Aorta (tissue), 5 donors: ENCODE measurements at regions not wholly inside any gene's neighbourhood (a gene's known extent, or its start where the extent isn't known, plus 50 kb on each side); places are given as distances from the start of the nearest gene placed in this dataset.
A peak's percentile ranks its signal among the peaks of the same experiment; 100 is the strongest.

Experiments used
- ATAC-seq: fragments of 200-7000 bp; cut with Tn5 transposase; one replicate; pipeline ENCODE4 v1.9.1; 2022; ENCODE audit warnings: moderate library complexity; ENCODE audit not compliant: low FRiP score
- DNase-seq, 2 donors: peaks; one replicate each; pipeline ENCODE4 v3.0.0-alpha.2; 2020
- H3K27ac ChIP-seq, 2 donors: one replicate each; pipeline ENCODE4 v1.5.1; 2013; ENCODE audit warnings: low read length in 2 of 2, mild to moderate bottlenecking in 2 of 2, moderate library complexity in 2 of 2, control low read depth in 1 of 2, inconsistent platforms in 1 of 2, low read depth in 1 of 2
- H3K27me3 ChIP-seq, 2 donors: one replicate each; pipeline ENCODE4 v1.6.1; 2013; ENCODE audit warnings: control low read depth in 1 of 2, low read length in 1 of 2, mild to moderate bottlenecking in 1 of 2, moderate library complexity in 1 of 2; ENCODE audit not compliant: insufficient read depth in 2 of 2, control insufficient read depth in 1 of 2
- H3K36me3 ChIP-seq, 2 donors: one replicate each; pipeline ENCODE4 v1.6.1; 2013; ENCODE audit warnings: control low read depth in 1 of 2, low read length in 1 of 2, mild to moderate bottlenecking in 1 of 2; ENCODE audit not compliant: insufficient read depth in 2 of 2, control insufficient read depth in 1 of 2
- H3K4me1 ChIP-seq, 2 donors: one replicate each; pipeline ENCODE4 v1.6.1; 2013; ENCODE audit warnings: low read length in 2 of 2, control low read depth in 1 of 2, mild to moderate bottlenecking in 1 of 2, moderate library complexity in 1 of 2; ENCODE audit not compliant: insufficient read depth in 2 of 2, control insufficient read depth in 1 of 2
- H3K4me3 ChIP-seq, 2 donors: one replicate each; pipeline ENCODE4 v1.5.1; 2013; ENCODE audit warnings: low read length in 2 of 2, control low read depth in 1 of 2, mild to moderate bottlenecking in 1 of 2
- H3K9me3 ChIP-seq: one replicate; pipeline ENCODE4 v1.6.1; 2013; ENCODE audit warnings: mild to moderate bottlenecking, low read length; ENCODE audit not compliant: control insufficient read depth
- WGBS, 2 donors: extraction: QIAGEN DNeasy Blood & Tissue Kit; methylation state at CpG; one replicate each; pipeline ENCODE4 v1.1.7; 2013; 5-methylcytosine and 5-hydroxymethylcytosine counted together
- intact Hi-C, 2 donors: fragments of 100-400 bp; cut with DNase I; formaldehyde crosslinking; loops; one replicate each; pipeline versions ENCODE4 v1.14.2 to v1.15.0; 2022
- donor health status: healthy with polysubstance abuse.
- donor health status: Bipolar disorder and iron deficiency.
- donor health status: DM: no; HTN: no; CAD: no.
- donor health status: DM: no; HTN: no; CAD: no.
- donor health status: DM: yes; HTN: yes; CAD: no.

- 86 to 87% methylated on average over 3 of the region's 3 CpGs for WGBS, 2 donors
- no peak for ATAC-seq
Measured at GRCh38 chr3:77773084-77773483, 733.2 kb downstream of the ROBO2 start.

GRCh38 chr3:77780278-77780996 is 740.5 kb downstream of the ROBO2 start:
- ATAC-seq: peak; percentile 36
- H3K27ac ChIP-seq: no peak overlapping the region
- intact Hi-C loops: no loop called here
- 40 to 46% methylated on average over 5 of the region's 5 CpGs for WGBS, 2 donors
- no peaks in the 10 kb centered on the region for H3K4me1 ChIP-seq
- peaks cover 2% of the 10 kb centered on the region for H3K9me3 ChIP-seq
- no peak overlapping the region for H3K4me3 ChIP-seq
- no peaks in the 10 kb centered on the region for H3K27me3 ChIP-seq
- no peaks in the 10 kb centered on the region for H3K36me3 ChIP-seq
- no peak for DNase-seq

More at GRCh38 chr3:77773084-77773483, 733.2 kb downstream of the ROBO2 start:
- H3K27me3 ChIP-seq: no peaks in the 10 kb centered on the region
- intact Hi-C loops: no loop called here
- H3K36me3 ChIP-seq: no peaks in the 10 kb centered on the region
- H3K27ac ChIP-seq: no peak overlapping the region
- DNase-seq: no peak
- no peak overlapping the region for H3K4me3 ChIP-seq
- no peaks in the 10 kb centered on the region for H3K9me3 ChIP-seq
- H3K4me1 ChIP-seq: no peaks in the 10 kb centered on the region

- Histone ChIP-seq H3K9me3 (no peaks in the 10 kb centered on the region), H3K4me3 (no peak overlapping the region), H3K27me3 (no peaks in the 10 kb centered on the region), H3K36me3 (no peaks in the 10 kb centered on the region), H3K27ac (no peak overlapping the region), H3K4me1 (no peaks in the 10 kb centered on the region)
- DNase-seq (no peak), ATAC-seq (no peak)
- intact Hi-C loops: no loop called here
- 54 to 68% methylated on average over 1 of the region's 1 CpG for WGBS, 2 donors
Measured at GRCh38 chr3:77786216-77786615, 746.3 kb downstream of the ROBO2 start.

- Histone ChIP-seq H3K4me3 (no peak overlapping the region), H3K27ac (no peak overlapping the region), H3K36me3 (no peaks in the 10 kb centered on the region), H3K27me3 (peaks cover 0 to 1% of the 10 kb centered on the region in 2 donors), H3K9me3 (peaks cover 2% of the 10 kb centered on the region), H3K4me1 (no peaks in the 10 kb centered on the region)
- DNase-seq: no peak
- no peak for ATAC-seq
- intact Hi-C loops: no loop called here
- WGBS, 2 donors: 60 to 65% methylated on average over 5 of the region's 5 CpGs
Measured at GRCh38 chr3:77795013-77795412, 755.1 kb downstream of the ROBO2 start.

GRCh38 chr3:77799278-77799677 is 759.4 kb downstream of the ROBO2 start:
- DNase-seq (no peak), ATAC-seq (no peak)
- Histone ChIP-seq H3K4me1 (no peaks in the 10 kb centered on the region), H3K9me3 (peaks cover 2% of the 10 kb centered on the region), H3K36me3 (no peaks in the 10 kb centered on the region), H3K27me3 (peaks cover 0 to 1% of the 10 kb centered on the region in 2 donors), H3K4me3 (no peak overlapping the region), H3K27ac (no peak overlapping the region)
- intact Hi-C loops: no loop called here
- 69 to 71% methylated on average over 5 of the region's 5 CpGs for WGBS, 2 donors

GRCh38 chr3:77800893-77801292 is 761.0 kb downstream of the ROBO2 start:
- Histone ChIP-seq H3K36me3 (no peaks in the 10 kb centered on the region), H3K27ac (no peak overlapping the region), H3K9me3 (peaks cover 2% of the 10 kb centered on the region), H3K4me1 (no peaks in the 10 kb centered on the region), H3K27me3 (peaks cover 0 to 1% of the 10 kb centered on the region in 2 donors), H3K4me3 (no peak overlapping the region)
- no peak for DNase-seq
- intact Hi-C loops: no loop called here
- WGBS, 2 donors: 24 to 47% methylated on average over 1 of the region's 1 CpG
- ATAC-seq: no peak

GRCh38 chr3:77807312-77807711 is 767.4 kb downstream of the ROBO2 start:
- Histone ChIP-seq H3K4me3 (no peak overlapping the region), H3K36me3 (no peaks in the 10 kb centered on the region), H3K4me1 (no peaks in the 10 kb centered on the region), H3K27me3 (no peaks in the 10 kb centered on the region), H3K27ac (no peak overlapping the region), H3K9me3 (no peaks in the 10 kb centered on the region)
- ATAC-seq: no peak
- intact Hi-C loops: no loop called here
- no peak for DNase-seq
- 96% methylated on average over 3 of the region's 3 CpGs for WGBS, 2 donors

GRCh38 chr3:77814845-77815244 is 774.9 kb downstream of the ROBO2 start:
- Histone ChIP-seq H3K9me3 (no peaks in the 10 kb centered on the region), H3K27me3 (no peaks in the 10 kb centered on the region), H3K27ac (no peak overlapping the region), H3K36me3 (no peaks in the 10 kb centered on the region), H3K4me3 (no peak overlapping the region), H3K4me1 (no peaks in the 10 kb centered on the region)
- no peak for DNase-seq
- intact Hi-C loops: no loop called here
- no peak for ATAC-seq

GRCh38 chr3:77815467-77815866 is 775.6 kb downstream of the ROBO2 start:
- Histone ChIP-seq H3K9me3 (no peaks in the 10 kb centered on the region), H3K4me3 (no peak overlapping the region), H3K4me1 (no peaks in the 10 kb centered on the region), H3K36me3 (no peaks in the 10 kb centered on the region), H3K27ac (no peak overlapping the region), H3K27me3 (no peaks in the 10 kb centered on the region)
- DNase-seq (no peak), ATAC-seq (no peak)
- intact Hi-C loops: no loop called here
- 73 to 77% methylated on average over 2 of the region's 2 CpGs for WGBS, 2 donors
